OCI-LY3 (cell line): ENCODE measurements at regions not wholly inside any gene's neighbourhood (a gene's known extent, or its start where the extent isn't known, plus 50 kb on each side); places are given as distances from the start of the nearest gene placed in this dataset.

ENCODE experiments used
- H2AFZ ChIP-seq: fragments of 200-600, 300-600 bp; shearing (Covaris generic); 2 replicates; pipeline ENCODE4 v1.6.0; 2014; ENCODE audit warnings: antibody characterized with exemption, low read depth, low read length
- H3K27ac ChIP-seq: fragments of 200-600, 300-600 bp; sonication (generic); 2 replicates; pipeline ENCODE4 v1.5.1; 2014; ENCODE audit warnings: mild to moderate bottlenecking, low read length, moderate library complexity, mixed read lengths
- H3K27me3 ChIP-seq: fragments of 200-600, 300-600 bp; sonication (generic); 2 replicates; pipeline ENCODE4 v1.6.1; 2014; ENCODE audit warnings: low read depth, low read length, mixed read lengths
- H3K36me3 ChIP-seq: fragments of 200-600, 300-600 bp; sonication (generic); replicated peaks from 2 replicates; pipeline ENCODE3; 2014; ENCODE audit warnings: low read depth, low read length, mixed read lengths
- H3K4me1 ChIP-seq: fragments of 300-600, 200-600 bp; sonication (generic); 2 replicates; pipeline ENCODE4 v1.6.1; 2014; ENCODE audit warnings: low read length, mixed read lengths
- H3K4me2 ChIP-seq: fragments of 200-600, 300-600 bp; sonication (generic); 2 replicates; pipeline ENCODE4 v1.6.1; 2014; ENCODE audit warnings: low read length, mixed read lengths
- H3K4me3 ChIP-seq: fragments of 300-600, 200-600 bp; sonication (generic); 2 replicates; pipeline ENCODE4 v1.5.1; 2014; ENCODE audit warnings: antibody characterized with exemption, mild to moderate bottlenecking, low read length, moderate library complexity
- H3K79me2 ChIP-seq: fragments of 300-600, 200-600 bp; shearing (Covaris generic); 2 replicates; pipeline ENCODE4 v1.6.1; 2014; ENCODE audit warnings: mild to moderate bottlenecking, low read length, mixed read lengths
- H3K9ac ChIP-seq: fragments of 300-600, 200-600 bp; shearing (Covaris generic); 2 replicates; pipeline ENCODE4 v1.6.0; 2014; ENCODE audit warnings: mild to moderate bottlenecking, low read length, moderate library complexity
- H3K9me3 ChIP-seq: fragments of 200-600, 300-600 bp; shearing (Covaris generic); 2 replicates; pipeline ENCODE4 v1.6.1; 2014; ENCODE audit warnings: low read length, mixed read lengths; ENCODE audit not compliant: insufficient read depth
- H4K20me1 ChIP-seq: fragments of 200-600, 300-600 bp; sonication (generic); 2 replicates; pipeline ENCODE4 v1.6.1; 2016; ENCODE audit warnings: low read length, mixed read lengths; ENCODE audit not compliant: insufficient read depth
- CTCF ChIP-seq: fragments of 200-600, 300-600 bp; sonication (generic); IDR thresholded peaks from 2 replicates; pipeline ENCODE4 v1.5.1; 2014; ENCODE audit warnings: antibody characterized with exemption, low read length, low read depth
- EZH2phosphoT487 ChIP-seq: fragments of 200-600 bp; shearing (Covaris generic); IDR thresholded peaks from 2 replicates; pipeline ENCODE4 v1.6.1; 2018; ENCODE audit warnings: antibody characterized with exemption, mixed run types, low read depth

DNA sequence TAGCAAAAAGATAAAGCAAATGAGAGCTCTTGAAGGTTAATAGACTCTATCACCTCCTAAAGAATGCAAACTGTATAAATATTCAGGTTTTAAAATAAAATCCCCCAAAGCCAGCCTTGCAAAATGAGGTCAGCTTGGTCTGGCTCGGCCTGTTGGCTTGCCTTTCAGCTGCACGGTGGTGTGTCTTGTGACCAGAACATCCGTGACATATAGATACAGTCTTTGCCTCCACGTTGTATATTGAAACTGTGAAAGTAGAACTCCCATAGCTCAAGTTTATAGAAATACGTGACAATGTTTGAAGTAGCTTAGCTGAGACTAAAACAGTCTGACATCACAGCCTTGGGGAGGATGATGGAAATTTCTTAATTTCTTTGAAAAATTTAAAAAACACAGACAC is 236.6 kb upstream of the MYOCD start:
- H2AFZ ChIP-seq: no peak overlapping the region
- peak overlapping the region; percentile 32; the same call in 1 of the 2 replicates for H3K4me3 ChIP-seq

GRCh38 chr17:12431188-12431587 is 234.5 kb upstream of the MYOCD start:
- Histone ChIP-seq H3K4me2 (peak overlapping the region; percentile 86), H3K4me3 (peak overlapping the region; percentile 52), H3K36me3 (peaks cover 6% of the 10 kb centered on the region), H3K9me3 (no peaks in the 10 kb centered on the region), H3K27ac (peak overlapping the region; percentile 100), H3K9ac (peak overlapping the region; percentile 97), H3K27me3 (no peaks in the 10 kb centered on the region), H2AFZ (no peak overlapping the region), H3K79me2 (0 out of 2 replicates have a peak, but pooled peaks cover 4% of the 10 kb centered on the region), H4K20me1 (no peaks in the 10 kb centered on the region), H3K4me1 (peaks cover 80% of the 10 kb centered on the region)
- no peak for TF ChIP-seq EZH2phosphoT487
- no peak for TF ChIP-seq CTCF

More for the DNA sequence above, 236.6 kb upstream of the MYOCD start:
- Histone ChIP-seq H3K27ac (peak overlapping the region; percentile 100), H3K27me3 (no peaks in the 10 kb centered on the region), H3K36me3 (peaks cover 12% of the 10 kb centered on the region), H3K4me1 (peaks cover 63% of the 10 kb centered on the region), H4K20me1 (no peaks in the 10 kb centered on the region), H3K9me3 (peaks cover 5% of the 10 kb centered on the region), H3K79me2 (0 out of 2 replicates have a peak, but pooled peaks cover 4% of the 10 kb centered on the region), H3K4me2 (peak overlapping the region; percentile 86), H3K9ac (peak overlapping the region; percentile 92)
- TF ChIP-seq EZH2phosphoT487 (no peak), CTCF (no peak)

GRCh38 chr17:12438212-12438611 is 227.5 kb upstream of the MYOCD start:
- Histone ChIP-seq H2AFZ (no peak overlapping the region), H3K79me2 (no peaks in the 10 kb centered on the region), H4K20me1 (no peaks in the 10 kb centered on the region), H3K9ac (no peak overlapping the region), H3K4me1 (peaks cover 62% of the 10 kb centered on the region), H3K4me2 (no peak overlapping the region), H3K4me3 (no peak overlapping the region), H3K27ac (no peak overlapping the region), H3K27me3 (no peaks in the 10 kb centered on the region), H3K36me3 (peaks cover 21% of the 10 kb centered on the region), H3K9me3 (0 out of 2 replicates have a peak, but pooled peaks cover 8% of the 10 kb centered on the region)
- TF ChIP-seq CTCF (no peak), EZH2phosphoT487 (no peak)

DNA sequence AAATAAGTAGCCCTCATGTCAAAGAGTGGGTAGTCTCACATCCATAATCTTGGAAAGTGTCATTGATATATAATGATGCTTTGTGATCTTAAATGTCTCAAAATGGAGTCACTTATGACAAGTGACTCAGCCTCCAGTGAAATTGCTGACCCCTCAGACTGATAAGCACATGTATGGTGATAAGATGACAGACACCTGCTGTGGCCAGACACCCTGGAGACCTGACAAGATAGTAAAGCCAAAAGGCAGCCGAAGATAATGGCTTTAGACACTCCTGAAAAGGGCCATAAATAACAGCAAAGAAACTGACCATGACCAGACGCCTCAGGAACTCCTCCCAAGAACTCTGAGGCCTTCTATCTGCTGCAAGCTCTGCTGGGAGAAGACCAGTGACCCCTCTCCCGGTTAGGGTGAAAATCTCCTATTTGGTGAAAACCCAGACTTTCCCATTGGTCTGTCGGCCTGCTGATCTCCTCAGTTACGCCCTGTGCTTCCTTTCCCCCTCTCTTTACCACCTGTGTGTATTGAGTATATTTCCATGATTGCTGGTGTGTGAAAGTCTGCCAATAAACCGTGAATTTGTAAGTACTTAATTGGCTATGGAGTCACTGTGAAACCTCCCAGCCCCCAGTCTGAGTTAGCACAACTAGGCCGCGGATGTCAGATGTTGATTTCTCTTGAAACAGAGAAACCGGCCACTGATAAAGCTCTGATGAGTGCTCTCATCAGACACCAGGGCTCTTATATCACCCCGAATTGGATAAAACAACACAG is 226.7 kb upstream of the MYOCD start:
- Histone ChIP-seq H3K9ac (peak overlapping the region; percentile 58; the same call in 1 of the 2 replicates), H3K4me1 (peaks cover 57% of the 10 kb centered on the region), H3K9me3 (0 out of 2 replicates have a peak, but pooled peaks cover 8% of the 10 kb centered on the region), H3K79me2 (no peaks in the 10 kb centered on the region), H4K20me1 (no peaks in the 10 kb centered on the region), H3K4me2 (peak overlapping the region; percentile 51), H3K27me3 (no peaks in the 10 kb centered on the region), H2AFZ (peak overlapping the region; percentile 95), H3K4me3 (peak overlapping the region; percentile 27; the same call in 1 of the 2 replicates), H3K27ac (peak overlapping the region; percentile 86), H3K36me3 (peaks cover 21% of the 10 kb centered on the region)
- TF ChIP-seq CTCF (no peak), EZH2phosphoT487 (no peak)
